Activated CD4-positive, CD25-positive, alpha-beta regulatory T cell treated with anti-CD3 and anti-CD28 coated beads, Interleukin-2, amount 50 U/mL, for 16 hours (primary cell): ENCODE measurements at regions not wholly inside any gene's neighbourhood (a gene's known extent, or its start where the extent isn't known, plus 50 kb on each side); places are given as distances from the start of the nearest gene placed in this dataset.

Experiments used
- DNase-seq: peaks from one replicate; pipeline ENCODE4 v3.0.0-alpha.2; 2020; ENCODE audit warnings: low read depth, low spot score

DNA sequence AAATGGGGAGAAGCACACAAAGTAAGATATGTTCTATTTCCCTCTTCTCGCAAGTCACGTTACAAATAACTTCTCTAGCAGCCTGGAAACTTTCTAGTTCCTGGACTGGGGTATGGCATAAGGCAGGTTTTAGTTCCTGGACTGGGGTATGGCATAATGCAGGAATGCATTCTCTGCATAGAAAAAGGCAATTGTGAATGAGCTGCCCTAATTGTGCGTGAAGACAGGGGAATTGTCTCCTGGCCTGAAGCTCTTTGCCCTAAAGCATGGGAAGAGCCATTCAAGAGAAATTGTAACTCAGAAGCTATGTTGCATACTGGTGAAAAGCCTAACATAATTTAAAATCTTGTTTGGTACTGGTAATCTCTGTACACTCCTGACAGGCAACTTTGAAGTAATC is 54.3 kb upstream of the CBLB start:
- DNase-seq: no peak

GRCh38 chr3:105927741-105928140 is 58.9 kb upstream of the CBLB start:
- DNase-seq: no peak

- no peak for DNase-seq
These were observed 61.9 kb upstream of the CBLB start for GRCh38 chr3:105930733-105931132.

DNA sequence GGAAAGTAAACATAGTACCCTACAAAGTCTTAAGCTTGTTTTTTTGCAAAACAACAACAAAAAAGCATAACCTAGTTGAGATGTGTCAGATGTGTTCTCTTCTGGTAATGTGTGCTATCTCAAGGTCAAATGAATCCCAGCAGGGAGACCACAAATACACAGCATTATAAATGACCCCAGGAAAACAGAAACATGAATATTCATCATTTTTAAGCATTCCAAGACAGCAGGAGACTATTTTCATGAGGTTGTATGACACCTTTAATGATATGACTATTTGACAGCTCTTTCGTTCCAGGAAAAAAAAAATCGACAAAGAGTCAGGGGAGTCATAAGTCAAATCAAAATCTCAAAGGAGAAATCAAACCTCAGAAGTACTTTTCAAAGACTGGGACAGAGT is 62.7 kb upstream of the CBLB start:
- no peak for DNase-seq

DNA sequence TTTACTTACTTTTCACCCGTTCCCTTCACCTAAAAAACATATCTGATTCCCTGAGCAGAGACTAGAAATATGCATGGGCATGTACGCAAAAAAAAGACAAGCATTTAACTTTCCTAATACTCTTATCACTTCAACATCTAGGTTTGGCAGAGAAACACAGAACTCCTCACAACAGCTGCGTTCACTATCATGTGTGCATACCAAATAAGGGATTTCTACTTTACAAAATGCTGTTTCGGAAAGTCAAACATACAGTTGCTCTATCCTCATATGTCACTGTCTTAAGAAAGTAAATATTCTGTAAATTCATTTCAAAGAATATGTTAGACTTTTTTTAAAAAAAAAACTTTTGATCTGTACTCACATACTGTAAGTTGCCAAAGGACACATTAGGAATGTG is 65.1 kb upstream of the CBLB start:
- DNase-seq: no peak

DNA sequence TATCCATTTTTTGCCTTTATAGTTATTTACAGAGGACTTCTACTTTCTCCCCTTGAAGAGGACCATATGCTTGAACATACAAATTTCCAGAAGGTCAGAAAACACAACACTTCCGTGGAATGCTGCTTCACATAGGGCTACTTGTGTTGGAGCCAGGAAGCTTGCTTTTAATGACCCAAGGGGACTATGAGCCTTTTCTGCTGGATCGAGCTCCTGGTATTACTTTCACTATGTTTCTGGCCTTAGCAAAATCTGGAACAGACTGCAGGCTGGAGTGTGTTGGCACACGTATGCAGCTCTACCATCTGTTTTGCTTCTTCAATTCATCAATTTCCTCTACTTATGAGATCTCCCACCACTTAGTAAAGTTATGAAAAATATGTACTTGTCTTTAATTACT is 69.3 kb upstream of the CBLB start:
- no peak for DNase-seq

DNA sequence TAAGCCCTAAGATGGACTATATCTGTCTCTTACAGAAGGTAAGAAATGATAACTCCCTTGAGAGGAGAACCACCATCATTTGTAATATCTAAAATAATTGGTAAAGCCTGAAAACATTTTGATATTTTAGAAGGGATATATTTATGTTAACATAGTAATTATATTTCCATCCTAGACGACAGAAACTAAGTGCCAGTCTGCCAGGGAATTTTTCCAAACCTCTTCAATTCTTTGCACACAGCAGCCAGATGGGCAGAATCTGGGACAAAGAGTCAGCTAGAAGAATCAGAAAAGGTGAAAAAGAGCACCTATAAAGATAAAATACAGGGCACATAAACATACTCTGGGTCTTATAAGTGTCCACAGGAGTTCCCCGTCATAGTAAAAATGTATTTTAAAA is 70.0 kb upstream of the CBLB start:
- no peak for DNase-seq

DNA sequence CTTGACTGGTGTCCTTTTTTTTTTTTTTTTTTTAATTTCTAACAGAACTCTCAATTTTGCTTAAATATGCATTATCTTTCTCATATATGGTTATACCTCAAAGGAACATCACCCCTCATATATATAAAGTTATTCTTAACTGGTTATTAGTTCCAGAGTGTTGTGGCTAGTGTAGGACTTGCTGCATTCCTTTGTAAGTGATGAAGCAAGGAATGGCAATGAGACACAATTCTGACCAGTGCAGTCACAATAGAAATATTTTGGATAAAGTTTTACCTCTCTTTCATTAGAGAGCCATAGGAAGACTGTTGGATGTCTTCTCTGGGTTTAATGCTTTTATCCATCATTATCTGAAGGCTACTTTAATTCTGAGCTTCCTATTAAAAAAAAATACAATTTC is 75.5 kb upstream of the CBLB start:
- no peak for DNase-seq

DNA sequence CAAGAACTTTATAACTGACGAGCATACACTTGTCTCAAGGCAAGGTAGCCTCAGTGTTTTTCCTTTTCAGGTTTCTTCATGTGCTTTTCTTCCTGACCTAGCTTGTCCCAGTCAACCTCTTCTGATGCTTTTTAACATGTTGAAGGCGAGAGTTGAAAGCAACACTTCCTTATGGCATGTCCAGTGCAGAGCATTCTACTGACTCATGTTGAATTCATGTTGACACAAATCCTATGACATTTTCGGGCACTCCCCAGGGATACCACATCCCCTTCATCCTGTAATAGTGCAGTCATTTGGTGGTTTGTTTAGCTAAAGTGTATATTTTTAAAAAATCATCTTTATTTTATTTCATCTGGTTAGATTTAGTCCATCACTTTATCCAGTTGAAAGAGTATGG is 75.9 kb upstream of the CBLB start:
- no peak for DNase-seq

DNA sequence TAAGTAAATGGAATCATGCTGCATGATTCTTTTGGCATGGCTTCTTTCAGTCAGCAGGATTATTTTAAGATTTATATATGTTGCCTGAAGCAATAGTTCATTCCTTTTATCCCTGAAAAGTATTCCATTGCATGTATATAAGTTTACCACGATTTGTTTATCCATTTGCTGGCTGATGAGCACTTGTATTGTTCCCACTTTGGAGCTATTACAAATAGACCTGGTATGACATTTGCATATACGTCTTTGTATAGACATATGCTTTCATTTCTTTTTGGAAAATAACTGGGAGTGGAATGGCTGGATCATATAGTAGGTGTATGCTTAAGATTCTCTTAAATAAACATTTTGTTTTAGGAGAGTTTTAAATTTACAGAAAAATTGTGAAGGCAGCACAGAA is 79.3 kb upstream of the CBLB start:
- no peak for DNase-seq

- DNase-seq: no peak
These were observed 82.2 kb upstream of the CBLB start for GRCh38 chr3:105950881-105951600.

DNA sequence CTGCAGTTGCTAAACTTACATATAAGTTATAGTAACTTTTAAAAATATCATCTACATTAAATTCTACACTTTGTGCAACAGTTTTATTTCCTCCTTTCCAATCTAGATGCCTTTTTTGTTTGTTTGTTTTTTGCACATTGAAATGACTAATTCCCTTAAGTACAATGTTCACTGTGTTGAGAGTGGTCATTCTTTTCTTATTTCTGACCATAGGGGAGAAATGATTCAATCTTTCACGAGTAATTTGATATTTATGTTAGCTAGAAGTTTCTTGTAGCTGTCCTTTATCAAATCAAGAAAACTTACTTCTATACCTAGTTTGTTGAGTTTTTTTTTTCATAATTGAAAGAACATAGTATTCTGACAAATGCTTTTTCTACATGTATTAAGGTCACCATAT is 85.0 kb upstream of the CBLB start:
- DNase-seq: no peak

DNA sequence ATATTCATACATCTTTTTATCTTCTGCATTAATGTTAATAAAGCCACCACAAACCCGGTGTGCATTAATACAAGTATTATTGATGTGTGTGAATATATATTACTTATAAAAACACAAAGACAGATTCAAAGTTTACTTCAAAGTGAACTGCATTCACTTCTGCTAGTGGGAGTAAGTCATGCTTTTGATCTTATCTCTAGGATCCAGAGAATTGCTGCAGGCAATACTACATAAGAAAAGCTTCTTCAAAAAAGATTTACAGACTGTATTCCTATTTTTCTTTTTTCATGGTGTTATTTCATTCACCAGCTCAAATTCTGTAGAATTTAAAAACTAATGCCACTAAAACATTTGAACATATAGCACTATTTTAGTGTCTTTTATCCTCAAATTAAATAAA is 87.5 kb upstream of the CBLB start:
- DNase-seq: no peak

DNA sequence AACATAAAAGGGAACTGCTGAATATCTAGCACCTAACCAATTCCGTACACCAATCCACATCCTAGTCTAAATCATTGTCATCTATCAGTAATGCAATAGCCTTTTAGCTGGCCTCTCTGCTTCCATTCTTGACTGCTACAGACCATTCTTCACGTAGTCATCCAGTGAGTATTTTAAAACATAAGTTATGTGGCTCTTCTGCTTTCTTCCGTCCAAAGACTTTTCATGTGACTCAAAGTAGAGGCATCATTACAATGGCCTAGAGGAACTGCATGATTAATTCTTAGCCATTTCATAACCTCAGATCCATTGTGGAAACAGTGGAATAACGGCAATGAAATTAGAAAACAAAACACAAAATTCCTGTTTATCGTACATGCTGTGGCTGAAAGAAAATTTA is 88.9 kb upstream of the CBLB start:
- DNase-seq: no peak

DNA sequence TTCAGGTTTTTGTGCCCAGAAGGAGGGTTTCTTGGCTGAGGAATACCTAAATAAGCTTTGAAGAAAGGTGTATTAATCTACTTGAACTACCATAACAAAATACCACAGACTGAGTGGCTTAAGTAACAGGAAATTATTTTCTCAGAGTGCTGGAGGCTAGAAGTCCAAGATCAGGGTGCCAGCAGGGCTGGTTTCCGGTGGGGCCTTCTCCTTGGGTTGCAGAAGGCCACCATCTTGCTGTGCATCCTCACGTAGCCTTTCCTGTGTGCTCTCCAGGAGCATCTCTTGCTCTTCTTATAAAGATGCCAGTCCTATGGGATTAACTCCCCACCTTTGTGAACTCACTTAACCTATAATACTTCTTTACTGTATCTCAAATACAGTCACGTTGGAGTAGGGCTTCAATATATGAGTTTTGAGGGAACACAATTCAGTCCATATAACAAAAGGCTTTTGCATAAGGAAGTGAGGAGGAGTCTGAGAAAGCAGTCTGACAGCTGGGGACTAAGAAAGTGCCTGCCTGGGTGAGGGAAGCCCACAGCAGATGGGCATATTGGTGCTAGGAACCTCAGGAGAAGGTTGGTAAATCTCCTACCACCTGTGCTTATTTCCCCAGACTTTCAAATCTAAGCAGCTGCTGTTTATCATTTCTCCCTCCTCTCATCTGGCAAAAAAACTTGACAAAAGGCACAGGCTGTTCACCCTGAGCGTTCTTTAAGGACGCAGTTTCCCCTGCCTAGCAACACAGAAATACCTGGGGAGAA is 89.6 kb upstream of the CBLB start:
- DNase-seq: no peak

DNA sequence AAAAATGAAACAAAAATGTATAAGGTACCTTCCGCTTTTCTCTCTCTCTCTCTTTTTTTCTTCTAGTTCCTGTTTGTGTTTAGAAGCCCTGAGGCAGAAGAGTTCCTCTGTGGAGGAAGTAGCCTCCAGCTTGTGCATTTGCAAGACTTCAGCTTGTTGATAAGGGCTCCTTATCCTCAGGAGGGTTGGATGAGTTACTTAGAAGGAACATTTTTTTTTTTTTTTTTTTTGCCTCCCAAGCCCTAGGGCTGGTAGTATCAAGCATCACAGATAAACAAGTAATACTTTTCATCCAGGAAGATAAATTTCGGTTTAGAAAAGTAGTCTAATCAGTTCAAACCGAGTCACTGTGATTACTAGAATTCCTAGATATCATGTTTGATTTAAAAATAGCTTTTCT is 91.0 kb upstream of the CBLB start:
- no peak for DNase-seq

DNA sequence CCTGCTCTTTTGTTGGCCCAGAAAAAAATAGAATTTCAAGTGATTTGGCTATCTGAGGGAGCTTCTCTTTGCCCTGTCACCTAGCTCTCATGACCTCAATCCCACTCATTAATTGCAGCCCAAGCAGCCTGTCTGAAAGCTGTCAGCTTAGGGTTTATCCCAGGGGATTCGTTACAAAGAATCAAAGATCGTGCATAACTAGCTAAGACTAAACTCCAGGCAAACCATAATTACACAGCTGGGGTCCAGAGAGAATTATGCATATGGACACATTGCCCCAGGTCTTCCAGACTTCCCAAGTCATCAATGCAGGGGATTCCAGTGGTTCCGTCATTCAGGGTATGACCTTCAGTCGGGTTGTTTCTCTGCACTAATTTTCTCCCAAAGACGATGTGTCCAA is 91.6 kb upstream of the CBLB start:
- no peak for DNase-seq

DNA sequence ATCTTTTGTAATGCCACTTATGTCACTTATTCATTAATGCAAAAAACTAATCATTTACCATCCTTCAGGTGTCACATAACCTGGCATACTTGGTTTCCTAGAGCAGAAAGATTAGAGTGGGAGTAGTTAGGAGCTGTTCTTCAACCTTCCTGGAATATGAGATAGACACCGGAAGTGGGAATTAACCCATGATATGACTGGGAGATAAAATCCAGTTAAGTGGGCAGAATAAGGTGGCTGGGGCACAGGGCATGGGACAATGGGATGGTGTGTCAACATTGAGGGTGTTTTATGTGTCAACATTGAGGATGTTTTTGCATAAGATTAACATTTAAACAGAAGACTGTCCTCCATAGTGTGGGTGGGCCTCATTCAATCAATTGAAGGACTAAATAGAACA is 94.3 kb upstream of the CBLB start:
- no peak for DNase-seq

- DNase-seq: no peak
These were observed 96.6 kb upstream of the CBLB start for GRCh38 chr3:105965384-105965783.

DNA sequence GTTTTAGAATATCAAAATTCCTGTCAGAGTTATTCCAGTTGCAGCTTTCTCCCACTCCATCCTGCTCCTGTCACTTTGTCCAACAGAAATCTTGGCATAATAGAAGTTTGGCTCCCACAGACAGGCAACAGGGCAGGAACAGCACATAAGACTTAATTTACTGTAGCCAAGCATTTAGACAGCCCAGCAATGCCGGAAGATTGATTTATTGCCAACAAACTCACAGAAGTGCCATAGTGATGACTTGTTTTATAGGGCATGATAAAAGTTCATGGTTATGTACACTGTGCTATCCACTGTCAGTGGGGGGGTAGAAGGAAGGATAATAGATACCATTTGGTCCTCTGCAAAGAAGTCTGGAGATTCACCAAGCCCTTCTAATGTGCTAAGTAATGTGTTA is 98.3 kb upstream of the CBLB start:
- no peak for DNase-seq

DNA sequence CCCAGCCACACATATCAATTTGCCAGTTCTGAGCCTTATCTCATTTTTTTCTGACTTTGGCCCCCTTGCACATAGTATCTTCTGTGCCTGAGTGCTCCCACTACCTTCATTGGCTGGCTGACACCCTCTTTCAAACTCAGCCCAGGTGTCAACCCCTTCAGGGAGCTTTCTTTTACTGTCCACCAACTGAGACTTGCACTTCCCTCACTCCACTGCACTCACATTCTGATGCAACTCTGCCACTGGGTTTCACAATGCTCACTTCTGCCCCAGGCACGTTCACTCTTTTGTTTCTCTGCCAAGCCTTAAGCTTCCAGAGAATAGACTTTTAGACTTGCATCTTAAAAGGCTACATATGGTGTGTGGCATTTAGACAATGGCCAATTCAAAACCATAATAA is 101.5 kb upstream of the CBLB start:
- no peak for DNase-seq

- no peak for DNase-seq
These were observed 103.3 kb upstream of the CBLB start for GRCh38 chr3:105972069-105972468.

DNA sequence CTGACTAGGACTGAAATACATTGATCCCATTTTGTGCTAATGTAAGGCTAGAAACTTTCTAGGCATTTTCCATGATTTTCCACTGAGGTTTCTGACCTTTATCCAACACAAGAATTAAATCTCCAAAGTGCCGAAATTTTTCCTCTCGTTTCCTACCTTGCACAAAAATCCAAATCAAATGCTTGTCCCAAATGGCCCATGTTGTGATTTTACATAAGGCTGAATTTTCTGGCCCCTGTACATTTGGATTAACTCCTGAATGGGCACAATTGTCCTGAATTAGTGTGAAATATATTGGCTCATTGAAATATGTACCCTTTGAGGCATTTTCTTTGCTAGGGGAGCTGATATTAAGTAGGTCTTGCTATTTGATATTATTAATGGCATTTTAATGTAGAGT is 105.6 kb upstream of the CBLB start:
- no peak for DNase-seq

DNA sequence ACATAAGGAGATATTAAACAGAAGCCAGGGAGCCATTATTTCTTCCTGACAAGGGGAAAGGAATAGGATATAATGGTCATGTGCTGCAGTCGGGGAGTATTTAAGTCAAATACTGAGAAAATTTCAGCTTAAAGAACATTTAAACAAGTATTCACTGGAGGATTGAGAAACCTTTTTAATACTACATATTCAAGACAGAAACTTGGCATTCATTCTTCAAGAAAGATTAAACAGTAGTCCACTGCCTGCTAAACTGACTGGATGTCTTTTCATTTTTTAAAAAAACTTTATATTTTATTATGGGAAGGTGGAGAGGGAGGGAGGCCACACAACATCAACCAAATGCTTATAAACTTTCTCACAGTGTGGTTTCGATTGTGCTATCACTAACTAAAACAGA is 107.4 kb upstream of the CBLB start:
- no peak for DNase-seq
